ENCODE measurements at regions not wholly inside any gene's neighbourhood (a gene's known extent, or its start where the extent isn't known, plus 50 kb on each side); places are given as distances from the start of the nearest gene placed in this dataset.

GRCh38 chr6:21386744-21387143, 206.8 kb upstream of the SOX4 start:
- no peak for TF ChIP-seq CTCF (IDR thresholded peaks at IDR 0.05; ENCODE audit: low read depth, low read length)
- no peak for DNase-seq (ENCODE audit: extremely low read depth, low read depth)

- no peak for DNase-seq (ENCODE audit: extremely low read depth, low read depth)
- no peak for TF ChIP-seq CTCF (IDR thresholded peaks at IDR 0.05; ENCODE audit: low read depth, low read length)
These were observed 202.9 kb upstream of the SOX4 start for GRCh38 chr6:21390532-21391213.

GRCh38 chr6:21392177-21392576, 201.4 kb upstream of the SOX4 start:
- TF ChIP-seq CTCF (IDR thresholded peaks at IDR 0.05; ENCODE audit: low read depth, low read length), result no peak
- no peak for DNase-seq (ENCODE audit: extremely low read depth, low read depth)

GRCh38 chr6:21393441-21394165, 199.9 kb upstream of the SOX4 start:
- TF ChIP-seq CTCF (IDR thresholded peaks at IDR 0.05; ENCODE audit: low read depth, low read length), result no peak

GRCh38 chr6:21395121-21395520, 198.4 kb upstream of the SOX4 start:
- no peak for DNase-seq (ENCODE audit: extremely low read depth, low read depth)

More at GRCh38 chr6:21393441-21394165, 199.9 kb upstream of the SOX4 start:
- DNase-seq (ENCODE audit: extremely low read depth, low read depth), result no peak

DNA sequence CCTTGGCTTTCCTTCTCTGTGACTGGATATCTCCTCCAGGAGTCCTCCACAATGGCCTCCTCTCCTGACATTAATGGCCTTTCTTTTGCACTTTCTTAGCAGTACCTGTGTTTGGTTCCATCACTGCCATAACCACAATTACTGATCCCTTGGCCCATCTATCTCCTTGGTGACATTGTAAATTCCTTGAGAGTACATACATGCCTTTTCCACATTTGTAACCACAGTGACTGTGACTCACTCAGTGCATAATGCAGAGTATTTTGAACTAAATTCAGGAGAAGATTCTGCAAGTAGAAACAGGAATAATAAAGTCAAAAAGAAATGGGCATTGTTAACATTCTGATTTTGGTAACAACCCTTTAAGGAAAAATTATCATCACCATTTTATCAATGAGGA, 197.2 kb upstream of the SOX4 start:
- no peak for TF ChIP-seq CTCF (IDR thresholded peaks at IDR 0.05; ENCODE audit: low read depth, low read length)
- DNase-seq (ENCODE audit: extremely low read depth, low read depth), result no peak

More at GRCh38 chr6:21395121-21395520, 198.4 kb upstream of the SOX4 start:
- TF ChIP-seq CTCF (IDR thresholded peaks at IDR 0.05; ENCODE audit: low read depth, low read length), result no peak

DNA sequence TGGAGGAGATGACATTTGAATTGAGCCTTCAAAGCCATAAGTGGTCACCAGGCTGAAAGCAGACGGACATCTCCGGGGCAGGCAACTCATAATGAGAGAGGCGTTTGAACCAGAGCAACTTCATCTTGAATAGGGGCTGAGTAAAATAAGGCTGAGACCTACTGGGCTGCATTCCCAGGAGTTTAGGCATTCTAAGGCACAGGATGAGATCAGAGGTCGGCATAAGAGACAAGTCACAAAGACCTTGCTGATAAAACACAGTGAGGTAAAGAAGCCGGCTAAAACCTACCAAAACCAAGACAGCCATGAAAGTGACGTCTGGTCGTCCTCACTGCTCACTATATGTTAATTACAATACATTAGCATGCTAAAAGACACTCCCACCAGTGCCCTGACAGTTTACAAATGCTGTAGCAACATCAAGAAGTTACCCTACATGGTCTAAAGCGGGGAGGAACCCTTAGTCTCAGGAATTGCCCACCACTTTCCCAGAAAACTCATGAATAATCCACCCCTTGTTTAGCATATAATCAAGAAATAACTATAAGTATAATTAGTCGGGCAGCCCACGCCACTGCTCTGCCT, 194.7 kb upstream of the SOX4 start:
- no peak for TF ChIP-seq CTCF (IDR thresholded peaks at IDR 0.05; ENCODE audit: low read depth, low read length)
- DNase-seq (ENCODE audit: extremely low read depth, low read depth), result no peak
